ENCODE measurements at regions not wholly inside any gene's neighbourhood (a gene's known extent, or its start where the extent isn't known, plus 50 kb on each side); places are given as distances from the start of the nearest gene placed in this dataset.
"Not testable (repeated sequence)": the region's sequence is repeated elsewhere in the genome, so short reads cannot be mapped to it uniquely, and the experiment has no call there.

GRCh38 chr17:69677130-69677529 is 262.6 kb downstream of the MAP2K6 start:
- DNase-seq = no peak

- DNase-seq = no peak
Measured at GRCh38 chr17:69678206-69678605, 263.7 kb downstream of the MAP2K6 start.

GRCh38 chr17:69679829-69680228 is 265.3 kb downstream of the MAP2K6 start:
- DNase-seq = no peak

GRCh38 chr17:69684251-69684650 is 269.8 kb downstream of the MAP2K6 start:
- no peak for DNase-seq

GRCh38 chr17:69685150-69685549 is 270.7 kb downstream of the MAP2K6 start:
- DNase-seq = peak; percentile 11

- no peak for DNase-seq
Measured at GRCh38 chr17:69690531-69690930, 276.0 kb downstream of the MAP2K6 start.

GRCh38 chr17:69692171-69692570 is 277.7 kb downstream of the MAP2K6 start:
- DNase-seq = no peak

GRCh38 chr17:69695646-69696045 is 281.1 kb downstream of the MAP2K6 start:
- DNase-seq = no peak

- DNase-seq = no peak
Measured at GRCh38 chr17:69696650-69697049, 282.2 kb downstream of the MAP2K6 start.

GRCh38 chr17:69698352-69698751 is 283.9 kb downstream of the MAP2K6 start:
- DNase-seq = not testable (repeated sequence)

GRCh38 chr17:69702078-69702477 is 287.6 kb downstream of the MAP2K6 start:
- DNase-seq = no peak

- DNase-seq = no peak
Measured at GRCh38 chr17:69703751-69704150, 289.3 kb downstream of the MAP2K6 start.

- no peak for DNase-seq
Measured at GRCh38 chr17:69704935-69705334, 290.4 kb downstream of the MAP2K6 start.

- DNase-seq = no peak
Measured at GRCh38 chr17:69706127-69706526, 291.6 kb downstream of the MAP2K6 start.

GRCh38 chr17:69709441-69709840 is 294.9 kb downstream of the MAP2K6 start:
- DNase-seq = no peak

GRCh38 chr17:69710926-69711325 is 296.4 kb downstream of the MAP2K6 start:
- DNase-seq = no peak

- no peak for DNase-seq
Measured at GRCh38 chr17:69711541-69711940, 297.0 kb downstream of the MAP2K6 start.

- no peak for DNase-seq
Measured at GRCh38 chr17:69712801-69713311, 298.4 kb downstream of the MAP2K6 start.

- no peak for DNase-seq
Measured at GRCh38 chr17:69713815-69714214, 299.3 kb downstream of the MAP2K6 start.

- DNase-seq = no peak
Measured at GRCh38 chr17:69714669-69715068, 300.2 kb downstream of the MAP2K6 start.

GRCh38 chr17:69715656-69716055 is 301.2 kb downstream of the MAP2K6 start:
- no peak for DNase-seq

- no peak for DNase-seq
Measured at GRCh38 chr17:69716556-69716955, 302.1 kb downstream of the MAP2K6 start.

- no peak for DNase-seq
Measured at GRCh38 chr17:69717214-69717613, 302.7 kb downstream of the MAP2K6 start.

- no peak for DNase-seq
Measured at GRCh38 chr17:69717819-69718218, 303.3 kb downstream of the MAP2K6 start.

- no peak for DNase-seq
Measured at GRCh38 chr17:69719474-69720048, 305.1 kb downstream of the MAP2K6 start.

All from EL (cell line).